GM18508 (cell line): ENCODE measurements at regions not wholly inside any gene's neighbourhood (a gene's known extent, or its start where the extent isn't known, plus 50 kb on each side); places are given as distances from the start of the nearest gene placed in this dataset.
"Not testable (repeated sequence)": the region's sequence is repeated elsewhere in the genome, so short reads cannot be mapped to it uniquely, and the experiment has no call there.

ENCODE experiments used
- ATAC-seq: cut with Tn5 transposase; IDR thresholded peaks from one replicate; pipeline ENCODE4 v1.9.1; 2021; ENCODE audit warnings: moderate number of reproducible peaks; ENCODE audit not compliant: insufficient read depth, unreplicated experiment

GRCh38 chrX:115840729-115841409 is 279.9 kb downstream of the PLS3 start:
- ATAC-seq = not testable (repeated sequence)

GRCh38 chrX:115850986-115851385 is 290.0 kb downstream of the PLS3 start:
- ATAC-seq = not testable (repeated sequence)

- not testable (repeated sequence) for ATAC-seq
These were observed 292.3 kb downstream of the PLS3 start for GRCh38 chrX:115853260-115853659.

GRCh38 chrX:115881170-115881569 is 289.4 kb upstream of the AGTR2 start:
- not testable (repeated sequence) for ATAC-seq

- not testable (repeated sequence) for ATAC-seq
These were observed 286.4 kb upstream of the AGTR2 start for GRCh38 chrX:115884121-115884520.

GRCh38 chrX:115888041-115888440 is 282.5 kb upstream of the AGTR2 start:
- ATAC-seq = not testable (repeated sequence)

GRCh38 chrX:115888519-115888918 is 282.0 kb upstream of the AGTR2 start:
- not testable (repeated sequence) for ATAC-seq

GRCh38 chrX:115889121-115889890 is 281.2 kb upstream of the AGTR2 start:
- no peak for ATAC-seq

GRCh38 chrX:115892056-115892708 is 278.4 kb upstream of the AGTR2 start:
- no peak for ATAC-seq

- ATAC-seq = peak; percentile 45
These were observed 277.5 kb upstream of the AGTR2 start for GRCh38 chrX:115892787-115893671.

GRCh38 chrX:115894087-115894486 is 276.5 kb upstream of the AGTR2 start:
- ATAC-seq = no peak

- no peak for ATAC-seq
These were observed 274.7 kb upstream of the AGTR2 start for GRCh38 chrX:115895678-115896329.

GRCh38 chrX:115896362-115896761 is 274.2 kb upstream of the AGTR2 start:
- ATAC-seq = no peak

GRCh38 chrX:115897956-115898355 is 272.6 kb upstream of the AGTR2 start:
- no peak for ATAC-seq

- ATAC-seq = peak; percentile 66
These were observed 272.1 kb upstream of the AGTR2 start for GRCh38 chrX:115898382-115899001.

GRCh38 chrX:115900425-115900824 is 270.1 kb upstream of the AGTR2 start:
- ATAC-seq = no peak

- no peak for ATAC-seq
These were observed 269.3 kb upstream of the AGTR2 start for GRCh38 chrX:115901241-115901640.

GRCh38 chrX:115902995-115903394 is 267.5 kb upstream of the AGTR2 start:
- no peak for ATAC-seq

GRCh38 chrX:115906276-115906675 is 264.3 kb upstream of the AGTR2 start:
- no peak for ATAC-seq
